ENCODE measurements at regions not wholly inside any gene's neighbourhood (a gene's known extent, or its start where the extent isn't known, plus 50 kb on each side); places are given as distances from the start of the nearest gene placed in this dataset.

DNA sequence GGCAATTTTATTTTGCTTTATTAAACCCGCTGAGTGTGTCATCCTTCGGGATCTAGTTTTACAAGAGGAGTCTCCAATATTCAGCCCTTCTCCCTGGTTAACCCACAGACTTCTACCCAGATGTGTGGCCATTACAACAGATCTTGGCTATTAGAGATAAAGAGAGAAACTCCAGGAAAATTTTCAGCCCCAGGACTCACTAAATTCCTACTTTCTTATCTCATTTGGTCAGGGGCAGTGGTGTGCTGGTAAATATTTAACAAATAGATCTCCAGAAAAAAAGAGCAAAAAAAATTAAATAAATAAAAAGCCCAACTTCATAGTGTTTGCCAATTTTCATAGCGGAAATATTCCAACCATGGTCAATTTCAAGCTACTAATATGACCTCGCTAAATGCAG is 168.4 kb downstream of the RND3 start:
- no peak for TF ChIP-seq EZH2phosphoT487 (IDR thresholded peaks at IDR 0.05; ENCODE audit: insufficient read depth, low read depth)
- no peak for TF ChIP-seq EZH2 (IDR thresholded peaks at IDR 0.05; ENCODE audit: insufficient read depth, poor library complexity, severe bottlenecking)
- peaks cover 3% of the 10 kb centered on the region for H3K9me3 ChIP-seq (ENCODE audit: low read depth)
- H3K9ac ChIP-seq: no peak overlapping the region
- no peak overlapping the region for H2AFZ ChIP-seq
- no peaks in the 10 kb centered on the region for H3K36me3 ChIP-seq (ENCODE audit: low read depth)
- no peaks in the 10 kb centered on the region for H3K9me2 ChIP-seq (ENCODE audit: insufficient read depth)
- H3K4me1 ChIP-seq (ENCODE audit: insufficient read depth): no peaks in the 10 kb centered on the region
- no peaks in the 10 kb centered on the region for H4K20me1 ChIP-seq (ENCODE audit: insufficient read depth)
- H3K27me3 ChIP-seq (replicated peaks; ENCODE audit: insufficient read depth): no peaks in the 10 kb centered on the region
- WGBS, 2 experiments (ENCODE audit: low coverage in 1 of 2, low lambda C conversion rate in 2 of 2, missing lambda C conversion rate in 2 of 2): 92 to 97% methylated on average over 4 of the region's 4 CpGs
- in situ Hi-C loops (cut with MboI): no loop called here
- no peaks in the 10 kb centered on the region for H3F3A ChIP-seq (ENCODE audit: insufficient read depth)
- no peak for DNase-seq
- no peaks in the 10 kb centered on the region for H3K79me2 ChIP-seq (ENCODE audit: insufficient read depth)
- H3K4me2 ChIP-seq (ENCODE audit: unreplicated experiment): no peak overlapping the region
- no peak overlapping the region for H3K27ac ChIP-seq
- no peak overlapping the region for H3K4me3 ChIP-seq

- TF ChIP-seq EZH2 (IDR thresholded peaks at IDR 0.05; ENCODE audit: insufficient read depth, poor library complexity, severe bottlenecking) (no peak), EZH2phosphoT487 (IDR thresholded peaks at IDR 0.05; ENCODE audit: insufficient read depth, low read depth) (no peak)
- Histone ChIP-seq H2AFZ (no peak overlapping the region), H3F3A (ENCODE audit: insufficient read depth) (no peaks in the 10 kb centered on the region), H3K79me2 (ENCODE audit: insufficient read depth) (no peaks in the 10 kb centered on the region), H3K9me3 (ENCODE audit: low read depth) (peaks cover 3% of the 10 kb centered on the region), H3K4me2 (ENCODE audit: unreplicated experiment) (no peak overlapping the region), H4K20me1 (ENCODE audit: insufficient read depth) (no peaks in the 10 kb centered on the region), H3K4me3 (no peak overlapping the region), H3K4me1 (ENCODE audit: insufficient read depth) (no peaks in the 10 kb centered on the region), H3K9ac (no peak overlapping the region), H3K36me3 (ENCODE audit: low read depth) (no peaks in the 10 kb centered on the region), H3K27me3 (replicated peaks; ENCODE audit: insufficient read depth) (no peaks in the 10 kb centered on the region), H3K27ac (no peak overlapping the region), H3K9me2 (ENCODE audit: insufficient read depth) (no peaks in the 10 kb centered on the region)
- no peak for DNase-seq
- in situ Hi-C loops (cut with MboI): no loop called here
- 89 to 92% methylated on average over 4 of the region's 4 CpGs for WGBS, 2 experiments (ENCODE audit: low coverage in 1 of 2, low lambda C conversion rate in 2 of 2, missing lambda C conversion rate in 2 of 2)
Observed at GRCh38 chr2:150312271-150312670, 175.2 kb downstream of the RND3 start.

DNA sequence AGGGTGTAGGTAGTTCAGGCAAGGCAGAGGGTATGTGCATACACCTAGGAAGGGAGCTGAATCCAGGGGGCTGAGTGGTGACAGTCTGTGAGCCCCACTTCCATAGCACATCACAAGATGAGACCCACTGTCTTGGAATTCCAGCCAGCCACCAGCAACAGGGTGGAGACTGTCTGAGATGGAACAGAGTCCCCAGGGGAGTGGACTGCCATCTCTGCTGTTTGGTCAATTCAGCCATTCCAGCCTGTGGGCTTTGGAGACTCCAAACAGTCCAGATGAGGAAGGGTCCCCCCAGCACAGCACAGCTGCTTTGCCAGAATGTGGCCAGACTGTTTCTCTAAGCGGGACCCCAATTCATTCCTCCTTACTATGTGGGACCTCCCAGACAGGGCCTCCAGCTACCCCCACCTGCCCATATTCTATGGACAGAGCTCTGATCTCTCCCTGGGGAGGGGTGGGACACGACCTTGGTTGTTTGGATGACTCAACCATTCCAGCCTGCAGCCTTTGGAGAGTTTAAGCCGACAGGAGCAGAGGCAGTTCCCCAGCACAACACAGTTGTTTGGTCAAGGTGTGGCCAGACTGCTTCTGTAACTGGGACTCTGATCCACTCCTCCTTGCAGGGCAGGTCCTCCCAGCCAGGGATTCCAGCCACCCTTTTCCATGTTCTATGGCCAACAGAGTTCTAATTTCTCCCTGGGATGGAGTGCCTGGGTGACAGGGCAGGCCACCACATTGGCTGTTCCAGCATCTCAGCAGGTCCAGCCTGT is 178.0 kb downstream of the RND3 start:
- Histone ChIP-seq H3F3A (ENCODE audit: insufficient read depth) (no peaks in the 10 kb centered on the region), H3K36me3 (ENCODE audit: low read depth) (no peaks in the 10 kb centered on the region), H3K9ac (no peak overlapping the region), H3K4me1 (ENCODE audit: insufficient read depth) (no peaks in the 10 kb centered on the region), H3K9me3 (ENCODE audit: low read depth) (no peaks in the 10 kb centered on the region), H4K20me1 (ENCODE audit: insufficient read depth) (no peaks in the 10 kb centered on the region), H3K9me2 (ENCODE audit: insufficient read depth) (no peaks in the 10 kb centered on the region), H2AFZ (no peak overlapping the region), H3K79me2 (ENCODE audit: insufficient read depth) (no peaks in the 10 kb centered on the region), H3K4me3 (no peak overlapping the region), H3K27ac (no peak overlapping the region), H3K27me3 (replicated peaks; ENCODE audit: insufficient read depth) (no peaks in the 10 kb centered on the region), H3K4me2 (ENCODE audit: unreplicated experiment) (no peak overlapping the region)
- no peak for TF ChIP-seq EZH2phosphoT487 (IDR thresholded peaks at IDR 0.05; ENCODE audit: insufficient read depth, low read depth)
- no peak for TF ChIP-seq EZH2 (IDR thresholded peaks at IDR 0.05; ENCODE audit: insufficient read depth, poor library complexity, severe bottlenecking)
- WGBS, 2 experiments (ENCODE audit: low coverage in 1 of 2, low lambda C conversion rate in 2 of 2, missing lambda C conversion rate in 2 of 2): 58 to 62% methylated on average over 3 of the region's 3 CpGs
- in situ Hi-C loops (cut with MboI): no loop called here
- DNase-seq: no peak

DNA sequence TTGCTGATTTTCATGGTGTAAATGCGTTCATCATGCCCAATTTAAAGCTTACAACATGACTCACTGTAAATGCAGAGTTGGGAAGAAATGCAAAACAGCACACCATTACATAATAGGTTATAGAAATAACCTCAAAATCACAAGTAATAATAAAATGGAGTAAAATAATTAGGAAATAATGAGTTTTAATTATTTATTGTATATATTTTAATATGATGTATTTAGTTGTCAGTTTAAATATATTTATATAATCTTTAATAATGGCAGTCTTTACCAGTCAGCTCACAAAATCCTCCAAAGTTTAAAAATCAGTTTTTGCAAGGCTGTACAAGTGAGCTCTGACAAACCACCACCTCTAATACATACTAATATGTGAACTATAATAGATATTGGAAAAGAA is 180.2 kb downstream of the RND3 start:
- Histone ChIP-seq H2AFZ (no peak overlapping the region), H3K36me3 (ENCODE audit: low read depth) (no peaks in the 10 kb centered on the region), H3F3A (ENCODE audit: insufficient read depth) (peaks cover 6% of the 10 kb centered on the region; the same call in 1 of the 2 replicates), H3K4me3 (no peak overlapping the region), H3K79me2 (ENCODE audit: insufficient read depth) (no peaks in the 10 kb centered on the region), H3K4me1 (ENCODE audit: insufficient read depth) (no peaks in the 10 kb centered on the region), H3K9me2 (ENCODE audit: insufficient read depth) (no peaks in the 10 kb centered on the region), H3K9me3 (ENCODE audit: low read depth) (no peaks in the 10 kb centered on the region), H4K20me1 (ENCODE audit: insufficient read depth) (no peaks in the 10 kb centered on the region), H3K27me3 (replicated peaks; ENCODE audit: insufficient read depth) (no peaks in the 10 kb centered on the region), H3K9ac (no peak overlapping the region), H3K27ac (no peak overlapping the region), H3K4me2 (ENCODE audit: unreplicated experiment) (no peak overlapping the region)
- no peak for DNase-seq
- TF ChIP-seq EZH2phosphoT487 (IDR thresholded peaks at IDR 0.05; ENCODE audit: insufficient read depth, low read depth) (no peak), EZH2 (IDR thresholded peaks at IDR 0.05; ENCODE audit: insufficient read depth, poor library complexity, severe bottlenecking) (no peak)
- WGBS, 2 experiments (ENCODE audit: low coverage in 1 of 2, low lambda C conversion rate in 2 of 2, missing lambda C conversion rate in 2 of 2): 91 to 96% methylated on average over 1 of the region's 1 CpG
- in situ Hi-C loops (cut with MboI): no loop called here
